ENCODE measurements at regions not wholly inside any gene's neighbourhood (a gene's known extent, or its start where the extent isn't known, plus 50 kb on each side); places are given as distances from the start of the nearest gene placed in this dataset.

GRCh38 chr17:55925440-55925839, 174.6 kb downstream of the PCTP start:
- TF ChIP-seq CTCF (conservative IDR thresholded peaks at IDR 0.05; ENCODE audit: low read depth, low read length) (no peak), EZH2 (IDR thresholded peaks at IDR 0.05; ENCODE audit: low read length, unreplicated experiment) (no peak), EZH2phosphoT487 (IDR thresholded peaks at IDR 0.05; ENCODE audit: borderline replicate concordance, low read length) (no peak)
